ENCODE measurements at regions not wholly inside any gene's neighbourhood (a gene's known extent, or its start where the extent isn't known, plus 50 kb on each side); places are given as distances from the start of the nearest gene placed in this dataset.

GRCh38 chr4:123501733-123502132 is 105.1 kb downstream of the SPRY1 start:
- TF ChIP-seq CTCF (conservative IDR thresholded peaks at IDR 0.05; ENCODE audit: low read length) (no peak), EZH2phosphoT487 (IDR thresholded peaks at IDR 0.05; ENCODE audit: borderline replicate concordance, low read depth, low read length) (no peak)

Measured in OCI-LY7 (cell line).